Fibroblast of lung (primary cell): ENCODE measurements at regions not wholly inside any gene's neighbourhood (a gene's known extent, or its start where the extent isn't known, plus 50 kb on each side); places are given as distances from the start of the nearest gene placed in this dataset.

Experiments
- EZH2 ChIP-seq: IDR thresholded peaks from 2 replicates; pipeline ENCODE4 v1.5.1; 2012; ENCODE audit warnings: low read length, control low read depth, mild to moderate bottlenecking; ENCODE audit errors: missing control alignments
- TF ChIP-seq, protein P1 (sequence below), 2 donors: IDR thresholded peaks in 1 of 2; conservative IDR thresholded peaks in 1 of 2; 1 replicate in 1 of 2; 2 replicates in 1 of 2; pipeline ENCODE4 v1.5.1; 2011 to 2012; ENCODE audit warnings: low read length in 2 of 2, control low read depth in 1 of 2, inconsistent platforms in 1 of 2, low read depth in 1 of 2, mild to moderate bottlenecking in 1 of 2

DNA sequence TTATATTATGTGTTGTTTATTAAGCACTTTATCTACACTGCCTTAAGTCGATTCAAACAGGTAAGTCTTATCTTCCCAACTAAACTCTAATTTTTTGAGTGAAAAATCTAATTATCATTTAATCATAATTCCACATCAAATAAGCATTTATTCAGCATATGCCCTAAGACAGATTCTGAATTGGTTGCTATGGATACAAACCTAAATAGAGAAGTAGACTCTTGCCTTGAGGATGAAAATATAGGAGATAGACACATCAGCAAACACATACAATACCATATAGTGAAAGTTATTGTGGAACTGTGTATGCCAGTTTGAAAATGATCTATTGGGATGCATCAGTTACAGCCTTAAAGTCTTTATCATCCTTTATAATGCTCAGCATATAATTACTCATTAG is 1679.9 kb downstream of the SLITRK1 start:
- TF ChIP-seq, protein P1, sequence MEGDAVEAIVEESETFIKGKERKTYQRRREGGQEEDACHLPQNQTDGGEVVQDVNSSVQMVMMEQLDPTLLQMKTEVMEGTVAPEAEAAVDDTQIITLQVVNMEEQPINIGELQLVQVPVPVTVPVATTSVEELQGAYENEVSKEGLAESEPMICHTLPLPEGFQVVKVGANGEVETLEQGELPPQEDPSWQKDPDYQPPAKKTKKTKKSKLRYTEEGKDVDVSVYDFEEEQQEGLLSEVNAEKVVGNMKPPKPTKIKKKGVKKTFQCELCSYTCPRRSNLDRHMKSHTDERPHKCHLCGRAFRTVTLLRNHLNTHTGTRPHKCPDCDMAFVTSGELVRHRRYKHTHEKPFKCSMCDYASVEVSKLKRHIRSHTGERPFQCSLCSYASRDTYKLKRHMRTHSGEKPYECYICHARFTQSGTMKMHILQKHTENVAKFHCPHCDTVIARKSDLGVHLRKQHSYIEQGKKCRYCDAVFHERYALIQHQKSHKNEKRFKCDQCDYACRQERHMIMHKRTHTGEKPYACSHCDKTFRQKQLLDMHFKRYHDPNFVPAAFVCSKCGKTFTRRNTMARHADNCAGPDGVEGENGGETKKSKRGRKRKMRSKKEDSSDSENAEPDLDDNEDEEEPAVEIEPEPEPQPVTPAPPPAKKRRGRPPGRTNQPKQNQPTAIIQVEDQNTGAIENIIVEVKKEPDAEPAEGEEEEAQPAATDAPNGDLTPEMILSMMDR (conservative IDR thresholded peaks at IDR 0.05 in 1 of 2, IDR thresholded peaks at IDR 0.05 in 1 of 2; ENCODE audit: low read depth in 1 of 2, low read length in 2 of 2), result no peak
- TF ChIP-seq EZH2, result no peak
